ENCODE measurements at regions not wholly inside any gene's neighbourhood (a gene's known extent, or its start where the extent isn't known, plus 50 kb on each side); places are given as distances from the start of the nearest gene placed in this dataset.

GRCh38 chr7:46484906-46485305, 563.8 kb upstream of the IGFBP3 start:
- CTCF ChIA-PET (ENCODE audit: partially characterized antibody): no interaction called here
- DNase-seq: no peak
- no peaks in the 10 kb centered on the region for H3K27me3 Mint-ChIP-seq

GRCh38 chr7:46480619-46481018, 559.5 kb upstream of the IGFBP3 start:
- CTCF ChIA-PET (ENCODE audit: partially characterized antibody): no interaction called here
- intact Hi-C loops (cut with micrococcal nuclease): no loop called here
- Mint-ChIP-seq H3K36me3 (no peaks in the 10 kb centered on the region), H3K27ac (no peak overlapping the region), H3K4me1 (no peaks in the 10 kb centered on the region), H3K4me3 (no peak overlapping the region), H3K27me3 (no peaks in the 10 kb centered on the region), H3K9me3 (peaks cover 0 to 20% (median 7%) of the 10 kb centered on the region in 8 donors)
- Histone ChIP-seq H3K27ac (ENCODE audit: low read depth, low read length) (no peak overlapping the region), H3K9me3 (ENCODE audit: control insufficient read depth in 1 of 2, low read length in 2 of 2) (no peaks in the 10 kb centered on the region), H3K27me3 (ENCODE audit: insufficient read depth, low read length) (no peaks in the 10 kb centered on the region), H3K4me3 (ENCODE audit: low read length in 2 of 2) (no peak overlapping the region), H3K36me3 (ENCODE audit: insufficient read depth, low read length) (no peaks in the 10 kb centered on the region), H3K4me1 (ENCODE audit: insufficient read depth, low read length) (no peaks in the 10 kb centered on the region)
- POLR2A ChIA-PET (ENCODE audit: partially characterized antibody): no interaction called here
- DNase-seq: no peak

More at GRCh38 chr7:46484906-46485305, 563.8 kb upstream of the IGFBP3 start:
- intact Hi-C loops (cut with micrococcal nuclease): no loop called here
- no peaks in the 10 kb centered on the region for H3K4me1 Mint-ChIP-seq
- no peak overlapping the region for H3K4me3 ChIP-seq (ENCODE audit: low read length in 2 of 2)
- no peak overlapping the region for H3K27ac ChIP-seq (ENCODE audit: low read depth, low read length)
- H3K9me3 ChIP-seq (ENCODE audit: control insufficient read depth in 1 of 2, low read length in 2 of 2): no peaks in the 10 kb centered on the region
- H3K36me3 ChIP-seq (ENCODE audit: insufficient read depth, low read length): no peaks in the 10 kb centered on the region
- H3K4me3 Mint-ChIP-seq: no peak overlapping the region
- peaks cover 0 to 8% (median 5%) of the 10 kb centered on the region in 8 donors for H3K9me3 Mint-ChIP-seq
- no peaks in the 10 kb centered on the region for H3K27me3 ChIP-seq (ENCODE audit: insufficient read depth, low read length)
- H3K4me1 ChIP-seq (ENCODE audit: insufficient read depth, low read length): no peaks in the 10 kb centered on the region
- H3K36me3 Mint-ChIP-seq: no peaks in the 10 kb centered on the region
- POLR2A ChIA-PET (ENCODE audit: partially characterized antibody): no interaction called here
- H3K27ac Mint-ChIP-seq: no peak overlapping the region

GRCh38 chr7:46479680-46480079, 558.6 kb upstream of the IGFBP3 start:
- no peak overlapping the region for H3K27ac ChIP-seq (ENCODE audit: low read depth, low read length)
- H3K4me3 ChIP-seq (ENCODE audit: low read length in 2 of 2): no peak overlapping the region
- no peaks in the 10 kb centered on the region for H3K9me3 ChIP-seq (ENCODE audit: control insufficient read depth in 1 of 2, low read length in 2 of 2)
- intact Hi-C loops (cut with micrococcal nuclease): no loop called here
- Mint-ChIP-seq H3K9me3 (peaks cover 2 to 26% (median 13%) of the 10 kb centered on the region in 8 donors), H3K36me3 (no peaks in the 10 kb centered on the region), H3K27me3 (no peaks in the 10 kb centered on the region), H3K4me3 (no peak overlapping the region), H3K27ac (no peak overlapping the region), H3K4me1 (no peaks in the 10 kb centered on the region)
- ChIA-PET CTCF (ENCODE audit: partially characterized antibody) (no interaction called here), POLR2A (ENCODE audit: partially characterized antibody) (no interaction called here)
- H3K27me3 ChIP-seq (ENCODE audit: insufficient read depth, low read length): no peaks in the 10 kb centered on the region
- no peaks in the 10 kb centered on the region for H3K36me3 ChIP-seq (ENCODE audit: insufficient read depth, low read length)
- no peaks in the 10 kb centered on the region for H3K4me1 ChIP-seq (ENCODE audit: insufficient read depth, low read length)
- DNase-seq: no peak

GRCh38 chr7:46478046-46478445, 557.0 kb upstream of the IGFBP3 start:
- no peaks in the 10 kb centered on the region for H3K36me3 ChIP-seq (ENCODE audit: insufficient read depth, low read length)
- POLR2A ChIA-PET (ENCODE audit: partially characterized antibody): no interaction called here
- H3K9me3 ChIP-seq (ENCODE audit: control insufficient read depth in 1 of 2, low read length in 2 of 2): no peaks in the 10 kb centered on the region

GRCh38 chr7:46468753-46469356, 547.8 kb upstream of the IGFBP3 start:
- Mint-ChIP-seq H3K36me3 (peaks cover 2 to 4% of the 10 kb centered on the region in 2 donors), H3K9me3 (peaks cover 9 to 88% (median 57%) of the 10 kb centered on the region in 8 donors), H3K27ac (no peak overlapping the region), H3K4me1 (no peaks in the 10 kb centered on the region), H3K27me3 (no peaks in the 10 kb centered on the region), H3K4me3 (no peak overlapping the region)
- no peak overlapping the region for H3K4me3 ChIP-seq (ENCODE audit: low read length in 2 of 2)
- peaks cover 0 to 39% of the 10 kb centered on the region in 2 donors for H3K9me3 ChIP-seq (ENCODE audit: control insufficient read depth in 1 of 2, low read length in 2 of 2)
- H3K27ac ChIP-seq (ENCODE audit: low read depth, low read length): no peak overlapping the region
- POLR2A ChIA-PET (ENCODE audit: partially characterized antibody): no interaction called here
- CTCF ChIA-PET (ENCODE audit: partially characterized antibody): no interaction called here
- intact Hi-C loops (cut with micrococcal nuclease): no loop called here
- H3K4me1 ChIP-seq (ENCODE audit: insufficient read depth, low read length): no peaks in the 10 kb centered on the region
- no peaks in the 10 kb centered on the region for H3K27me3 ChIP-seq (ENCODE audit: insufficient read depth, low read length)
- H3K36me3 ChIP-seq (ENCODE audit: insufficient read depth, low read length): no peaks in the 10 kb centered on the region
- DNase-seq: no peak

More at GRCh38 chr7:46478046-46478445, 557.0 kb upstream of the IGFBP3 start:
- Mint-ChIP-seq H3K9me3 (peaks cover 3 to 28% (median 17%) of the 10 kb centered on the region in 8 donors), H3K36me3 (no peaks in the 10 kb centered on the region), H3K4me3 (no peak overlapping the region), H3K4me1 (no peaks in the 10 kb centered on the region), H3K27me3 (no peaks in the 10 kb centered on the region), H3K27ac (no peak overlapping the region)
- Histone ChIP-seq H3K27me3 (ENCODE audit: insufficient read depth, low read length) (no peaks in the 10 kb centered on the region), H3K27ac (ENCODE audit: low read depth, low read length) (no peak overlapping the region), H3K4me1 (ENCODE audit: insufficient read depth, low read length) (no peaks in the 10 kb centered on the region), H3K4me3 (ENCODE audit: low read length in 2 of 2) (no peak overlapping the region)
- CTCF ChIA-PET (ENCODE audit: partially characterized antibody): no interaction called here
- no peak for DNase-seq
- intact Hi-C loops (cut with micrococcal nuclease): no loop called here

- Mint-ChIP-seq H3K4me3 (no peak overlapping the region), H3K4me1 (no peaks in the 10 kb centered on the region), H3K36me3 (no peaks in the 10 kb centered on the region), H3K27me3 (no peaks in the 10 kb centered on the region), H3K27ac (no peak overlapping the region), H3K9me3 (peaks cover 9 to 60% (median 35%) of the 10 kb centered on the region in 8 donors)
- DNase-seq: no peak
- ChIA-PET CTCF (ENCODE audit: partially characterized antibody) (no interaction called here), POLR2A (ENCODE audit: partially characterized antibody) (no interaction called here)
- no peaks in the 10 kb centered on the region for H3K4me1 ChIP-seq (ENCODE audit: insufficient read depth, low read length)
- intact Hi-C loops (cut with micrococcal nuclease): no loop called here
- no peaks in the 10 kb centered on the region for H3K36me3 ChIP-seq (ENCODE audit: insufficient read depth, low read length)
- H3K9me3 ChIP-seq (ENCODE audit: control insufficient read depth in 1 of 2, low read length in 2 of 2): peaks cover 0 to 20% of the 10 kb centered on the region in 2 donors
- H3K4me3 ChIP-seq (ENCODE audit: low read length in 2 of 2): no peak overlapping the region
- no peaks in the 10 kb centered on the region for H3K27me3 ChIP-seq (ENCODE audit: insufficient read depth, low read length)
- no peak overlapping the region for H3K27ac ChIP-seq (ENCODE audit: low read depth, low read length)
Measured at GRCh38 chr7:46463170-46463569, 542.1 kb upstream of the IGFBP3 start.

GRCh38 chr7:46461334-46461777, 540.3 kb upstream of the IGFBP3 start:
- Mint-ChIP-seq H3K4me3 (no peak overlapping the region), H3K9me3 (peaks cover 4 to 47% (median 21%) of the 10 kb centered on the region in 8 donors), H3K27ac (no peak overlapping the region), H3K27me3 (no peaks in the 10 kb centered on the region), H3K4me1 (no peaks in the 10 kb centered on the region), H3K36me3 (no peaks in the 10 kb centered on the region)
- no peak for DNase-seq
- POLR2A ChIA-PET (ENCODE audit: partially characterized antibody): no interaction called here
- no peak overlapping the region for H3K27ac ChIP-seq (ENCODE audit: low read depth, low read length)
- no peaks in the 10 kb centered on the region for H3K4me1 ChIP-seq (ENCODE audit: insufficient read depth, low read length)
- intact Hi-C loops (cut with micrococcal nuclease): no loop called here
- H3K4me3 ChIP-seq (ENCODE audit: low read length in 2 of 2): no peak overlapping the region
- H3K36me3 ChIP-seq (ENCODE audit: insufficient read depth, low read length): no peaks in the 10 kb centered on the region
- CTCF ChIA-PET (ENCODE audit: partially characterized antibody): no interaction called here
- peaks cover 0 to 7% of the 10 kb centered on the region in 2 donors for H3K9me3 ChIP-seq (ENCODE audit: control insufficient read depth in 1 of 2, low read length in 2 of 2)
- no peaks in the 10 kb centered on the region for H3K27me3 ChIP-seq (ENCODE audit: insufficient read depth, low read length)

GRCh38 chr7:46459942-46460341, 538.9 kb upstream of the IGFBP3 start:
- Mint-ChIP-seq H3K4me3 (no peak overlapping the region), H3K27me3 (no peaks in the 10 kb centered on the region), H3K36me3 (no peaks in the 10 kb centered on the region), H3K9me3 (peaks cover 0 to 41% (median 18%) of the 10 kb centered on the region in 8 donors), H3K4me1 (no peaks in the 10 kb centered on the region), H3K27ac (no peak overlapping the region)
- no peaks in the 10 kb centered on the region for H3K9me3 ChIP-seq (ENCODE audit: control insufficient read depth in 1 of 2, low read length in 2 of 2)
- H3K4me1 ChIP-seq (ENCODE audit: insufficient read depth, low read length): no peaks in the 10 kb centered on the region
- intact Hi-C loops (cut with micrococcal nuclease): no loop called here
- DNase-seq: no peak
- CTCF ChIA-PET (ENCODE audit: partially characterized antibody): no interaction called here
- POLR2A ChIA-PET (ENCODE audit: partially characterized antibody): no interaction called here
- no peak overlapping the region for H3K27ac ChIP-seq (ENCODE audit: low read depth, low read length)
- H3K27me3 ChIP-seq (ENCODE audit: insufficient read depth, low read length): no peaks in the 10 kb centered on the region
- no peak overlapping the region for H3K4me3 ChIP-seq (ENCODE audit: low read length in 2 of 2)
- H3K36me3 ChIP-seq (ENCODE audit: insufficient read depth, low read length): no peaks in the 10 kb centered on the region
